ENCODE measurements at regions not wholly inside any gene's neighbourhood (a gene's known extent, or its start where the extent isn't known, plus 50 kb on each side); places are given as distances from the start of the nearest gene placed in this dataset.

GRCh38 chr6:167505782-167506181 is 180.9 kb downstream of the TTLL2 start:
- H3K9me3 ChIP-seq: no peaks in the 10 kb centered on the region
- H3K4me1 ChIP-seq (ENCODE audit: control insufficient read depth in 1 of 2, insufficient read depth in 2 of 2, low read depth in 1 of 2, low read length in 1 of 2): no peaks in the 10 kb centered on the region
- no peak overlapping the region for H2AFZ ChIP-seq (ENCODE audit: low read depth)
- ChIA-PET CTCF (interaction anchor here (1.5 kb wide), 1 partner anchor 20 kb away, joined by 4 read pairs; no protein-coding TSS in a partner anchor), POLR2A (no interaction called here)
- no peak overlapping the region for H3K27ac ChIP-seq (ENCODE audit: low read depth in 2 of 2, low read length in 1 of 2)
- TF ChIP-seq CHD2 (IDR thresholded peaks at IDR 0.05; ENCODE audit: low read length, partially characterized antibody) (no peak), MAX (IDR thresholded peaks at IDR 0.05; ENCODE audit: low read depth) (no peak), JUND (IDR thresholded peaks at IDR 0.05) (no peak), RCOR1 (IDR thresholded peaks at IDR 0.05; ENCODE audit: low read length) (no peak), FOXJ3 (CRISPR knock-in tag; IDR thresholded peaks at IDR 0.05) (no peak), FOSL2 (IDR thresholded peaks at IDR 0.05; ENCODE audit: borderline replicate concordance, low read depth) (no peak), YY1 (IDR thresholded peaks at IDR 0.05; ENCODE audit: low read depth) (no peak), ZBTB33 (IDR thresholded peaks at IDR 0.05; ENCODE audit: borderline replicate concordance, low read depth) (no peak), TCF12 (IDR thresholded peaks at IDR 0.05) (no peak), ELF1 (IDR thresholded peaks at IDR 0.05) (no peak), MEF2A (IDR thresholded peaks at IDR 0.05; ENCODE audit: borderline replicate concordance, low read depth) (no peak)
- H3K9me2 ChIP-seq: no peaks in the 10 kb centered on the region
- no peaks in the 10 kb centered on the region for H3K36me3 ChIP-seq (replicated peaks in 1 of 2; ENCODE audit: control insufficient read depth in 1 of 2, insufficient read depth in 2 of 2, low read length in 1 of 2)
- WGBS (ENCODE audit: low lambda C conversion rate): 30% methylated on average over 4 of the region's 13 CpGs
- DNase-seq: no peak
- no peak overlapping the region for H3K4me3 ChIP-seq (ENCODE audit: low read depth in 2 of 2, low read length in 1 of 2)
- H3K9ac ChIP-seq: no peak overlapping the region
- no peaks in the 10 kb centered on the region for H3K79me2 ChIP-seq (ENCODE audit: insufficient read depth)
- H3K4me2 ChIP-seq: no peak overlapping the region
- H4K20me1 ChIP-seq (ENCODE audit: insufficient read depth): no peaks in the 10 kb centered on the region
- no peaks in the 10 kb centered on the region for H3F3A ChIP-seq (replicated peaks; ENCODE audit: insufficient read depth)
- H3K27me3 ChIP-seq (ENCODE audit: insufficient read depth): no peaks in the 10 kb centered on the region

- TF ChIP-seq SIN3A (IDR thresholded peaks at IDR 0.05; ENCODE audit: borderline replicate concordance, low read depth, low read length) (no peak), REST (IDR thresholded peaks at IDR 0.05; ENCODE audit: low read depth, low read length) (no peak), NRF1 (IDR thresholded peaks at IDR 0.05; ENCODE audit: low read depth, low read length) (no peak), IRF3 (IDR thresholded peaks at IDR 0.05; ENCODE audit: low read depth, low read length) (no peak), NFIC (IDR thresholded peaks at IDR 0.05; ENCODE audit: borderline replicate concordance) (no peak), MXI1 (IDR thresholded peaks at IDR 0.05; ENCODE audit: low read depth, low read length) (no peak), TAF1 (IDR thresholded peaks at IDR 0.05; ENCODE audit: borderline replicate concordance, low read depth, low read length) (no peak), MEF2A (IDR thresholded peaks at IDR 0.05; ENCODE audit: borderline replicate concordance, low read depth) (no peak), YY1 (IDR thresholded peaks at IDR 0.05; ENCODE audit: low read depth) (no peak), USF2 (IDR thresholded peaks at IDR 0.05; ENCODE audit: borderline replicate concordance, low read depth, low read length) (no peak), RFX5 (IDR thresholded peaks at IDR 0.05; ENCODE audit: low read length) (no peak), JUND (IDR thresholded peaks at IDR 0.05) (no peak)
Measured at GRCh38 chr6:167506443-167507301, 181.8 kb downstream of the TTLL2 start.

More at GRCh38 chr6:167506443-167507301, 181.8 kb downstream of the TTLL2 start:
- Histone ChIP-seq H3K9ac (no peak overlapping the region), H3K9me2 (no peaks in the 10 kb centered on the region), H3K79me2 (ENCODE audit: insufficient read depth) (no peaks in the 10 kb centered on the region), H3K36me3 (replicated peaks in 1 of 2; ENCODE audit: control insufficient read depth in 1 of 2, insufficient read depth in 2 of 2, low read length in 1 of 2) (no peaks in the 10 kb centered on the region), H3F3A (replicated peaks; ENCODE audit: insufficient read depth) (no peaks in the 10 kb centered on the region), H3K9me3 (no peaks in the 10 kb centered on the region), H3K4me1 (ENCODE audit: control insufficient read depth in 1 of 2, insufficient read depth in 2 of 2, low read depth in 1 of 2, low read length in 1 of 2) (no peaks in the 10 kb centered on the region), H2AFZ (ENCODE audit: low read depth) (no peak overlapping the region), H3K27me3 (ENCODE audit: insufficient read depth) (no peaks in the 10 kb centered on the region), H3K27ac (ENCODE audit: low read depth in 2 of 2, low read length in 1 of 2) (no peak overlapping the region), H3K4me2 (no peak overlapping the region), H4K20me1 (ENCODE audit: insufficient read depth) (no peaks in the 10 kb centered on the region), H3K4me3 (ENCODE audit: low read depth in 2 of 2, low read length in 1 of 2) (no peak overlapping the region)
- CTCF ChIA-PET: interaction anchor here (1.5 kb wide), 1 partner anchor 21 kb away, joined by 4 read pairs; no protein-coding TSS in a partner anchor
- DNase-seq: no peak
- 64% methylated on average over 24 of the region's 25 CpGs for WGBS (ENCODE audit: low lambda C conversion rate)
- POLR2A ChIA-PET: no interaction called here

All from SK-N-SH (cell line).